H1 (cell line): ENCODE measurements at regions not wholly inside any gene's neighbourhood (a gene's known extent, or its start where the extent isn't known, plus 50 kb on each side); places are given as distances from the start of the nearest gene placed in this dataset.

Experiments
- CTCF ChIA-PET: fragments of 300-600 bp; sonication (Branson Sonifier 250); formaldehyde crosslinking; loops from one replicate; lab custom pipeline; 2021; ENCODE audit not compliant: partially characterized antibody; lab: Charles Lee
- POLR2A ChIA-PET: fragments of 300-600 bp; sonication (Branson Sonifier 250); formaldehyde crosslinking; loops from one replicate; lab custom pipeline; 2021; ENCODE audit warnings: inconsistent platforms; ENCODE audit not compliant: partially characterized antibody; lab: Charles Lee
- DNase-seq, 2 experiments: peaks; one replicate each; pipeline versions ENCODE4 v3.0.0 to v3.0.0-alpha.2; 2010 to 2022; ENCODE audit warnings: low spot score in 2 of 2, low read depth in 1 of 2, mixed read lengths in 1 of 2
- FAIRE-seq: peaks from 2 replicates; lab custom pipeline; 2011; peaks lifted over from hg19 to GRCh38; lab: Jason Lieb, UNC
- H2AFZ ChIP-seq: 2 replicates; pipeline ENCODE4 v1.8.1; 2012; ENCODE audit warnings: low read length, inconsistent platforms
- H2AK5ac ChIP-seq: 2 replicates; pipeline ENCODE4 v1.6.1; 2013; ENCODE audit warnings: low read depth, low read length
- H2BK120ac ChIP-seq: replicated peaks from 2 replicates; pipeline ENCODE3; 2013; ENCODE audit warnings: low read depth, low read length, inconsistent platforms
- H2BK12ac ChIP-seq: 2 replicates; pipeline ENCODE4 v1.6.1; 2013; ENCODE audit warnings: low read depth, low read length
- H2BK15ac ChIP-seq: 2 replicates; pipeline ENCODE4 v1.6.1; 2013; ENCODE audit warnings: low read length
- H2BK20ac ChIP-seq: 2 replicates; pipeline ENCODE4 v1.6.1; 2013; ENCODE audit warnings: low read length
- H2BK5ac ChIP-seq: 2 replicates; pipeline ENCODE4 v1.6.1; 2013; ENCODE audit warnings: low read depth, low read length
- H3K14ac ChIP-seq: 2 replicates; pipeline ENCODE4 v1.6.1; 2013; ENCODE audit warnings: inconsistent platforms; ENCODE audit not compliant: insufficient read length
- H3K18ac ChIP-seq: 2 replicates; pipeline ENCODE4 v1.6.1; 2013; ENCODE audit warnings: low read length; ENCODE audit errors: extremely low read depth
- H3K23ac ChIP-seq: 2 replicates; pipeline ENCODE4 v1.6.1; 2013; ENCODE audit warnings: inconsistent platforms; ENCODE audit not compliant: insufficient read length
- H3K23me2 ChIP-seq: 2 replicates; pipeline ENCODE4 v1.6.1; 2013; ENCODE audit warnings: low read depth, low read length
- H3K27ac ChIP-seq: 2 replicates; pipeline ENCODE4 v1.6.1; 2011; ENCODE audit warnings: low read depth, low read length, inconsistent platforms
- H3K27me3 ChIP-seq, 4 experiments: replicated peaks in 1 of 4; 1 replicate in 1 of 4; 2 replicates in 3 of 4; pipeline versions ENCODE4 v1.6.1 to v1.8.1; 2011 to 2013; ENCODE audit warnings: low read length in 3 of 4, mild to moderate bottlenecking in 3 of 4, inconsistent platforms in 2 of 4, mixed read lengths in 2 of 4, moderate library complexity in 1 of 4; ENCODE audit not compliant: control insufficient read depth in 3 of 4, insufficient read depth in 3 of 4; ENCODE audit errors: extremely low read depth in 1 of 4
- H3K36me3 ChIP-seq, 4 experiments: 2 replicates each; pipeline versions ENCODE4 v1.6.1 to v1.8.1; 2011 to 2013; ENCODE audit warnings: mild to moderate bottlenecking in 4 of 4, low read length in 3 of 4, moderate library complexity in 2 of 4, control low read depth in 1 of 4, inconsistent platforms in 1 of 4; ENCODE audit not compliant: insufficient read depth in 4 of 4, control insufficient read depth in 2 of 4
- H3K4ac ChIP-seq: replicated peaks from 2 replicates; pipeline ENCODE3; 2013; ENCODE audit warnings: low read length, low read depth, mixed read lengths, inconsistent platforms; ENCODE audit not compliant: insufficient read length
- H3K4me1 ChIP-seq, 4 experiments: replicated peaks in 1 of 4; 1 replicate in 1 of 4; 2 replicates in 3 of 4; pipeline versions ENCODE4 v1.6.1 to v1.8.1; 2011 to 2013; ENCODE audit warnings: low read length in 3 of 4, inconsistent platforms in 2 of 4, mixed read lengths in 1 of 4; ENCODE audit not compliant: insufficient read depth in 4 of 4, control insufficient read depth in 3 of 4
- H3K4me2 ChIP-seq, 2 experiments: 2 replicates each; pipeline versions ENCODE4 v1.6.1 to v1.8.1; 2011 to 2013; ENCODE audit warnings: low read depth in 2 of 2, low read length in 2 of 2, control low read depth in 1 of 2, inconsistent platforms in 1 of 2, mild to moderate bottlenecking in 1 of 2; ENCODE audit not compliant: insufficient read depth in 1 of 2
- H3K4me3 ChIP-seq, 4 experiments: fragments of 200-600, 300-600 bp in 1 of 4; sonication (generic), shearing (Covaris generic), sonication (Bioruptor Twin) in 1 of 4; 2 replicates each; pipeline versions ENCODE4 v1.5.1 to v1.8.1; 2011 to 2016; ENCODE audit warnings: low read length in 4 of 4, low read depth in 3 of 4, control low read depth in 2 of 4, inconsistent platforms in 2 of 4, mild to moderate bottlenecking in 2 of 4, mixed read lengths in 1 of 4, moderate library complexity in 1 of 4; ENCODE audit not compliant: insufficient read depth in 2 of 4; ENCODE audit errors: extremely low read depth in 1 of 4
- H3K56ac ChIP-seq: replicated peaks from 2 replicates; pipeline ENCODE3; 2013; ENCODE audit warnings: low read depth, mild to moderate bottlenecking, mixed read lengths, low read length, inconsistent platforms; ENCODE audit not compliant: insufficient read length
- H3K79me1 ChIP-seq: 2 replicates; pipeline ENCODE4 v1.6.1; 2013; ENCODE audit warnings: low read depth, low read length, control low read depth
- H3K79me2 ChIP-seq, 2 experiments: 2 replicates each; pipeline versions ENCODE4 v1.6.1 to v1.8.1; 2012 to 2013; ENCODE audit warnings: low read length in 2 of 2, mild to moderate bottlenecking in 2 of 2, inconsistent platforms in 1 of 2; ENCODE audit not compliant: insufficient read depth in 2 of 2, control insufficient read depth in 1 of 2
- H3K9ac ChIP-seq, 4 experiments: replicated peaks in 1 of 4; 1 replicate in 1 of 4; 2 replicates in 3 of 4; pipeline versions ENCODE4 v1.6.1 to v1.8.1; 2011 to 2013; ENCODE audit warnings: low read depth in 3 of 4, low read length in 3 of 4, control low read depth in 2 of 4, mild to moderate bottlenecking in 2 of 4, moderate library complexity in 2 of 4, inconsistent platforms in 1 of 4; ENCODE audit errors: extremely low read depth in 1 of 4
- H3K9me3 ChIP-seq, 2 experiments: 2 replicates each; pipeline versions ENCODE4 v1.6.1 to v1.8.1; 2012 to 2013; ENCODE audit warnings: mild to moderate bottlenecking in 2 of 2, moderate library complexity in 2 of 2, control low read depth in 1 of 2, inconsistent platforms in 1 of 2, low read depth in 1 of 2, low read length in 1 of 2, mixed read lengths in 1 of 2; ENCODE audit not compliant: insufficient read depth in 2 of 2
- H4K20me1 ChIP-seq, 2 experiments: replicated peaks in 1 of 2; 2 replicates each; pipeline versions ENCODE3 to v1.8.1; 2011 to 2013; ENCODE audit warnings: inconsistent platforms in 2 of 2, low read length in 2 of 2, mild to moderate bottlenecking in 1 of 2; ENCODE audit not compliant: insufficient read depth in 2 of 2, control insufficient read depth in 1 of 2
- H4K5ac ChIP-seq: 2 replicates; pipeline ENCODE4 v1.6.1; 2013; ENCODE audit warnings: low read length, low read depth, mixed read lengths, inconsistent platforms; ENCODE audit not compliant: insufficient read length
- H4K8ac ChIP-seq: 2 replicates; pipeline ENCODE4 v1.8.0; 2013; ENCODE audit warnings: mild to moderate bottlenecking, moderate library complexity, low read length, inconsistent platforms; ENCODE audit not compliant: insufficient read depth; ENCODE audit errors: extremely low read depth
- H4K91ac ChIP-seq: replicated peaks from 2 replicates; pipeline ENCODE3; 2013; ENCODE audit warnings: low read length, mixed read lengths, inconsistent platforms; ENCODE audit not compliant: insufficient read length
- CBX5 ChIP-seq: fragments of 300-800, 300-1000 bp; sonication (generic); IDR thresholded peaks from 2 replicates; pipeline ENCODE4 v1.7.1; 2016; ENCODE audit warnings: antibody characterized with exemption, low read length, low read depth
- EZH2 ChIP-seq: fragments of 200-600 bp; sonication (generic); IDR thresholded peaks from 2 replicates; pipeline ENCODE4 v1.7.1; 2012; ENCODE audit warnings: low read depth, mild to moderate bottlenecking, moderate library complexity, low read length, inconsistent platforms; ENCODE audit not compliant: severe bottlenecking
- GABPA ChIP-seq: IDR thresholded peaks from 2 replicates; pipeline ENCODE4 v1.6.1; 2011; ENCODE audit warnings: mild to moderate bottlenecking, low read length, moderate library complexity, borderline replicate concordance; ENCODE audit not compliant: insufficient read depth
- WGBS, 2 experiments: shearing (Covaris generic) in 1 of 2; methylation state at CpG; one replicate each; pipeline versions ENCODE4 v1.1.6 to v1.1.7; 2013 to 2015; ENCODE audit warnings: low lambda C conversion rate in 2 of 2, mixed read lengths in 2 of 2, inconsistent platforms in 1 of 2, low coverage in 1 of 2, missing lambda C conversion rate in 1 of 2; ENCODE audit not compliant: insufficient replicate concordance in 2 of 2, insufficient coverage in 1 of 2, insufficient read length in 1 of 2; ENCODE audit errors: extremely low coverage in 1 of 2, missing lambda C conversion rate in 1 of 2; 5-methylcytosine and 5-hydroxymethylcytosine counted together

- no peaks in the 10 kb centered on the region; a peak in 1 of 7 replicates for H3K4me1 ChIP-seq
- no peaks in the 10 kb centered on the region for H3K79me1 ChIP-seq
- CTCF ChIA-PET, result interaction anchor here (0.8 to 1.3 kb wide), 6 partner anchors 10 to 280 kb away, joined by 3 to 4 read pairs (median 3); no protein-coding TSS in a partner anchor
- H4K91ac ChIP-seq, result no peak overlapping the region
- H3K18ac ChIP-seq, result no peak overlapping the region
- H2BK5ac ChIP-seq, result no peak overlapping the region
- H3K4me2 ChIP-seq, result no peak overlapping the region
- POLR2A ChIA-PET, result no interaction called here
- no peak overlapping the region for H4K5ac ChIP-seq
- 100% methylated on average over 1 of the region's 1 CpG; no CpG with 5 or more reads in 1 of the 2 experiments for WGBS, 2 experiments
- H3K36me3 ChIP-seq, result no peaks in the 10 kb centered on the region
- no peak overlapping the region for H2AFZ ChIP-seq
- H2BK12ac ChIP-seq, result no peak overlapping the region
- H3K23ac ChIP-seq, result no peak overlapping the region
- H3K4ac ChIP-seq, result no peak overlapping the region
- H4K20me1 ChIP-seq, result no peaks in the 10 kb centered on the region
- no peaks in the 10 kb centered on the region for H3K27me3 ChIP-seq
- H2AK5ac ChIP-seq, result no peak overlapping the region
- no peaks in the 10 kb centered on the region for H3K9me3 ChIP-seq
- H3K14ac ChIP-seq, result no peak overlapping the region
- no peak overlapping the region for H2BK20ac ChIP-seq
- no peak overlapping the region for H3K9ac ChIP-seq
- no peaks in the 10 kb centered on the region for H3K79me2 ChIP-seq
- H3K27ac ChIP-seq, result no peak overlapping the region
- H3K23me2 ChIP-seq, result no peaks in the 10 kb centered on the region
- FAIRE-seq (no peak), DNase-seq (no peak)
- H4K8ac ChIP-seq, result no peak overlapping the region
- H2BK15ac ChIP-seq, result no peak overlapping the region
- no peak overlapping the region for H3K56ac ChIP-seq
- H3K4me3 ChIP-seq, result no peak overlapping the region
- H2BK120ac ChIP-seq, result no peak overlapping the region
- TF ChIP-seq CBX5 (no peak), GABPA (no peak), EZH2 (no peak)
These were observed 120.9 kb downstream of the UTP18 start for GRCh38 chr17:51381262-51381661.
